H1 (cell line): ENCODE measurements at regions not wholly inside any gene's neighbourhood (a gene's known extent, or its start where the extent isn't known, plus 50 kb on each side); places are given as distances from the start of the nearest gene placed in this dataset.
A peak's percentile ranks its signal among the peaks of the same experiment; 100 is the strongest.

ENCODE experiments used
- CTCF ChIA-PET: fragments of 300-600 bp; sonication (Branson Sonifier 250); formaldehyde crosslinking; loops from one replicate; lab custom pipeline; 2021; ENCODE audit not compliant: partially characterized antibody; lab: Charles Lee
- POLR2A ChIA-PET: fragments of 300-600 bp; sonication (Branson Sonifier 250); formaldehyde crosslinking; loops from one replicate; lab custom pipeline; 2021; ENCODE audit warnings: inconsistent platforms; ENCODE audit not compliant: partially characterized antibody; lab: Charles Lee
- DNase-seq, 2 experiments: peaks; one replicate each; pipeline versions ENCODE4 v3.0.0 to v3.0.0-alpha.2; 2010 to 2022; ENCODE audit warnings: low spot score in 2 of 2, low read depth in 1 of 2, mixed read lengths in 1 of 2
- FAIRE-seq: peaks from 2 replicates; lab custom pipeline; 2011; peaks lifted over from hg19 to GRCh38; lab: Jason Lieb, UNC
- H2AFZ ChIP-seq: 2 replicates; pipeline ENCODE4 v1.8.1; 2012; ENCODE audit warnings: low read length, inconsistent platforms
- H2AK5ac ChIP-seq: 2 replicates; pipeline ENCODE4 v1.6.1; 2013; ENCODE audit warnings: low read depth, low read length
- H2BK120ac ChIP-seq: replicated peaks from 2 replicates; pipeline ENCODE3; 2013; ENCODE audit warnings: low read depth, low read length, inconsistent platforms
- H2BK12ac ChIP-seq: 2 replicates; pipeline ENCODE4 v1.6.1; 2013; ENCODE audit warnings: low read depth, low read length
- H2BK15ac ChIP-seq: 2 replicates; pipeline ENCODE4 v1.6.1; 2013; ENCODE audit warnings: low read length
- H2BK20ac ChIP-seq: 2 replicates; pipeline ENCODE4 v1.6.1; 2013; ENCODE audit warnings: low read length
- H2BK5ac ChIP-seq: 2 replicates; pipeline ENCODE4 v1.6.1; 2013; ENCODE audit warnings: low read depth, low read length
- H3K14ac ChIP-seq: 2 replicates; pipeline ENCODE4 v1.6.1; 2013; ENCODE audit warnings: inconsistent platforms; ENCODE audit not compliant: insufficient read length
- H3K18ac ChIP-seq: 2 replicates; pipeline ENCODE4 v1.6.1; 2013; ENCODE audit warnings: low read length; ENCODE audit errors: extremely low read depth
- H3K23ac ChIP-seq: 2 replicates; pipeline ENCODE4 v1.6.1; 2013; ENCODE audit warnings: inconsistent platforms; ENCODE audit not compliant: insufficient read length
- H3K23me2 ChIP-seq: 2 replicates; pipeline ENCODE4 v1.6.1; 2013; ENCODE audit warnings: low read depth, low read length
- H3K27ac ChIP-seq: 2 replicates; pipeline ENCODE4 v1.6.1; 2011; ENCODE audit warnings: low read depth, low read length, inconsistent platforms
- H3K27me3 ChIP-seq, 4 experiments: replicated peaks in 1 of 4; 1 replicate in 1 of 4; 2 replicates in 3 of 4; pipeline versions ENCODE4 v1.6.1 to v1.8.1; 2011 to 2013; ENCODE audit warnings: low read length in 3 of 4, mild to moderate bottlenecking in 3 of 4, inconsistent platforms in 2 of 4, mixed read lengths in 2 of 4, moderate library complexity in 1 of 4; ENCODE audit not compliant: control insufficient read depth in 3 of 4, insufficient read depth in 3 of 4; ENCODE audit errors: extremely low read depth in 1 of 4
- H3K36me3 ChIP-seq, 4 experiments: 2 replicates each; pipeline versions ENCODE4 v1.6.1 to v1.8.1; 2011 to 2013; ENCODE audit warnings: mild to moderate bottlenecking in 4 of 4, low read length in 3 of 4, moderate library complexity in 2 of 4, control low read depth in 1 of 4, inconsistent platforms in 1 of 4; ENCODE audit not compliant: insufficient read depth in 4 of 4, control insufficient read depth in 2 of 4
- H3K4ac ChIP-seq: replicated peaks from 2 replicates; pipeline ENCODE3; 2013; ENCODE audit warnings: low read length, low read depth, mixed read lengths, inconsistent platforms; ENCODE audit not compliant: insufficient read length
- H3K4me1 ChIP-seq, 4 experiments: replicated peaks in 1 of 4; 1 replicate in 1 of 4; 2 replicates in 3 of 4; pipeline versions ENCODE4 v1.6.1 to v1.8.1; 2011 to 2013; ENCODE audit warnings: low read length in 3 of 4, inconsistent platforms in 2 of 4, mixed read lengths in 1 of 4; ENCODE audit not compliant: insufficient read depth in 4 of 4, control insufficient read depth in 3 of 4
- H3K4me2 ChIP-seq, 2 experiments: 2 replicates each; pipeline versions ENCODE4 v1.6.1 to v1.8.1; 2011 to 2013; ENCODE audit warnings: low read depth in 2 of 2, low read length in 2 of 2, control low read depth in 1 of 2, inconsistent platforms in 1 of 2, mild to moderate bottlenecking in 1 of 2; ENCODE audit not compliant: insufficient read depth in 1 of 2
- H3K4me3 ChIP-seq, 4 experiments: fragments of 200-600, 300-600 bp in 1 of 4; sonication (generic), shearing (Covaris generic), sonication (Bioruptor Twin) in 1 of 4; 2 replicates each; pipeline versions ENCODE4 v1.5.1 to v1.8.1; 2011 to 2016; ENCODE audit warnings: low read length in 4 of 4, low read depth in 3 of 4, control low read depth in 2 of 4, inconsistent platforms in 2 of 4, mild to moderate bottlenecking in 2 of 4, mixed read lengths in 1 of 4, moderate library complexity in 1 of 4; ENCODE audit not compliant: insufficient read depth in 2 of 4; ENCODE audit errors: extremely low read depth in 1 of 4
- H3K56ac ChIP-seq: replicated peaks from 2 replicates; pipeline ENCODE3; 2013; ENCODE audit warnings: low read depth, mild to moderate bottlenecking, mixed read lengths, low read length, inconsistent platforms; ENCODE audit not compliant: insufficient read length
- H3K79me1 ChIP-seq: 2 replicates; pipeline ENCODE4 v1.6.1; 2013; ENCODE audit warnings: low read depth, low read length, control low read depth
- H3K79me2 ChIP-seq, 2 experiments: 2 replicates each; pipeline versions ENCODE4 v1.6.1 to v1.8.1; 2012 to 2013; ENCODE audit warnings: low read length in 2 of 2, mild to moderate bottlenecking in 2 of 2, inconsistent platforms in 1 of 2; ENCODE audit not compliant: insufficient read depth in 2 of 2, control insufficient read depth in 1 of 2
- H3K9ac ChIP-seq, 4 experiments: replicated peaks in 1 of 4; 1 replicate in 1 of 4; 2 replicates in 3 of 4; pipeline versions ENCODE4 v1.6.1 to v1.8.1; 2011 to 2013; ENCODE audit warnings: low read depth in 3 of 4, low read length in 3 of 4, control low read depth in 2 of 4, mild to moderate bottlenecking in 2 of 4, moderate library complexity in 2 of 4, inconsistent platforms in 1 of 4; ENCODE audit errors: extremely low read depth in 1 of 4
- H3K9me3 ChIP-seq, 2 experiments: 2 replicates each; pipeline versions ENCODE4 v1.6.1 to v1.8.1; 2012 to 2013; ENCODE audit warnings: mild to moderate bottlenecking in 2 of 2, moderate library complexity in 2 of 2, control low read depth in 1 of 2, inconsistent platforms in 1 of 2, low read depth in 1 of 2, low read length in 1 of 2, mixed read lengths in 1 of 2; ENCODE audit not compliant: insufficient read depth in 2 of 2
- H4K20me1 ChIP-seq, 2 experiments: replicated peaks in 1 of 2; 2 replicates each; pipeline versions ENCODE3 to v1.8.1; 2011 to 2013; ENCODE audit warnings: inconsistent platforms in 2 of 2, low read length in 2 of 2, mild to moderate bottlenecking in 1 of 2; ENCODE audit not compliant: insufficient read depth in 2 of 2, control insufficient read depth in 1 of 2
- H4K5ac ChIP-seq: 2 replicates; pipeline ENCODE4 v1.6.1; 2013; ENCODE audit warnings: low read length, low read depth, mixed read lengths, inconsistent platforms; ENCODE audit not compliant: insufficient read length
- H4K8ac ChIP-seq: 2 replicates; pipeline ENCODE4 v1.8.0; 2013; ENCODE audit warnings: mild to moderate bottlenecking, moderate library complexity, low read length, inconsistent platforms; ENCODE audit not compliant: insufficient read depth; ENCODE audit errors: extremely low read depth
- H4K91ac ChIP-seq: replicated peaks from 2 replicates; pipeline ENCODE3; 2013; ENCODE audit warnings: low read length, mixed read lengths, inconsistent platforms; ENCODE audit not compliant: insufficient read length
- CBX5 ChIP-seq: fragments of 300-800, 300-1000 bp; sonication (generic); IDR thresholded peaks from 2 replicates; pipeline ENCODE4 v1.7.1; 2016; ENCODE audit warnings: antibody characterized with exemption, low read length, low read depth
- CHD2 ChIP-seq: IDR thresholded peaks from 2 replicates; pipeline ENCODE4 v1.6.1; 2012; ENCODE audit warnings: low read length, improper control_type of control experiment
- E2F6 ChIP-seq: IDR thresholded peaks from 2 replicates; pipeline ENCODE4 v1.6.1; 2012; ENCODE audit warnings: inconsistent platforms
- JUN ChIP-seq: IDR thresholded peaks from 2 replicates; pipeline ENCODE4 v1.6.1; 2011; ENCODE audit warnings: low read depth, mild to moderate bottlenecking, improper control_type of control experiment, low read length
- MAX ChIP-seq: IDR thresholded peaks from 2 replicates; pipeline ENCODE4 v1.6.1; 2012; ENCODE audit warnings: inconsistent platforms
- POLR2AphosphoS5 ChIP-seq: IDR thresholded peaks from 2 replicates; pipeline ENCODE4 v1.6.1; 2011; ENCODE audit warnings: low read depth, low read length
- RFX5 ChIP-seq: IDR thresholded peaks from 2 replicates; pipeline ENCODE4 v1.6.1; 2011; ENCODE audit warnings: low read depth, low read length, improper control_type of control experiment, borderline replicate concordance
- SIRT6 ChIP-seq: IDR thresholded peaks from one replicate; pipeline ENCODE4 v1.7.1; 2012; ENCODE audit warnings: low read length, inconsistent platforms
- SRF ChIP-seq: IDR thresholded peaks from 2 replicates; pipeline ENCODE4 v1.6.1; 2011; ENCODE audit warnings: mild to moderate bottlenecking, low read depth, low read length, moderate library complexity
- WGBS, 2 experiments: shearing (Covaris generic) in 1 of 2; methylation state at CpG; one replicate each; pipeline versions ENCODE4 v1.1.6 to v1.1.7; 2013 to 2015; ENCODE audit warnings: low lambda C conversion rate in 2 of 2, mixed read lengths in 2 of 2, inconsistent platforms in 1 of 2, low coverage in 1 of 2, missing lambda C conversion rate in 1 of 2; ENCODE audit not compliant: insufficient replicate concordance in 2 of 2, insufficient coverage in 1 of 2, insufficient read length in 1 of 2; ENCODE audit errors: extremely low coverage in 1 of 2, missing lambda C conversion rate in 1 of 2; 5-methylcytosine and 5-hydroxymethylcytosine counted together

- Histone ChIP-seq H3K23ac (no peak overlapping the region), H2BK12ac (0 out of 2 replicates have a peak overlapping the region, but pooled peaks have one; percentile 30), H3K14ac (no peak overlapping the region), H2AK5ac (no peak overlapping the region), H3K4me2 (no peak overlapping the region), H2BK5ac (no peak overlapping the region), H3K23me2 (no peaks in the 10 kb centered on the region), H2BK20ac (no peak overlapping the region), H3K79me2 (no peaks in the 10 kb centered on the region), H3K36me3 (no peaks in the 10 kb centered on the region), H3K56ac (no peak overlapping the region), H3K18ac (no peak overlapping the region), H3K27me3 (no peaks in the 10 kb centered on the region; a peak in 1 of 7 replicates), H2BK15ac (peak overlapping the region; percentile 67; the same call in 1 of the 2 replicates), H3K9ac (no peak overlapping the region), H4K5ac (no peak overlapping the region), H3K27ac (no peak overlapping the region), H4K8ac (no peak overlapping the region), H3K4me1 (no peaks in the 10 kb centered on the region; a peak in 1 of 7 replicates), H4K20me1 (no peaks in the 10 kb centered on the region), H2BK120ac (no peak overlapping the region), H2AFZ (no peak overlapping the region), H3K9me3 (no peaks in the 10 kb centered on the region), H3K4ac (no peak overlapping the region), H3K4me3 (no peak overlapping the region), H3K79me1 (no peaks in the 10 kb centered on the region), H4K91ac (no peak overlapping the region)
- DNase-seq (no peak), FAIRE-seq (no peak)
- ChIA-PET CTCF (interaction anchor here (0.6 to 4.2 kb wide), 4 partner anchors 8 to 244 kb away, joined by 3 to 26 read pairs (median 3); no protein-coding TSS in a partner anchor), POLR2A (no interaction called here)
- 81% methylated on average over 8 of the region's 8 CpGs; no CpG with 5 or more reads in 1 of the 2 experiments for WGBS, 2 experiments
- TF ChIP-seq E2F6 (no peak), SRF (no peak), RFX5 (no peak), MAX (no peak), POLR2AphosphoS5 (no peak), CHD2 (no peak), JUN (no peak), SIRT6 (no peak), CBX5 (no peak)
These were observed 348.9 kb downstream of the UQCRFS1 start for GRCh38 chr19:28864024-28864503.
